Muscle of back (tissue), 3 donors: ENCODE measurements at regions not wholly inside any gene's neighbourhood (a gene's known extent, or its start where the extent isn't known, plus 50 kb on each side); places are given as distances from the start of the nearest gene placed in this dataset.

ENCODE experiments used
- DNase-seq, 3 donors: peaks; one replicate each; pipeline versions ENCODE4 v3.0.0 to v3.0.0-alpha.2; 2013

- DNase-seq: no peak
Measured at GRCh38 chr16:60810250-60810649, 1226.0 kb downstream of the CDH8 start.

- DNase-seq: no peak
Measured at GRCh38 chr16:60792437-60792836, 1243.8 kb downstream of the CDH8 start.

- no peak for DNase-seq
Measured at GRCh38 chr16:60788631-60789030, 1247.6 kb downstream of the CDH8 start.

- DNase-seq: peak in 1 of 3 donors; percentile 46
Measured at GRCh38 chr16:60776281-60776680, 1260.0 kb downstream of the CDH8 start.

- DNase-seq: no peak
Measured at GRCh38 chr16:60771138-60771537, 1265.1 kb downstream of the CDH8 start.

GRCh38 chr16:60770384-60770783 is 1265.9 kb downstream of the CDH8 start:
- peak in 1 of 3 donors; percentile 27 for DNase-seq

- no peak for DNase-seq
Measured at GRCh38 chr16:60763869-60764268, 1272.4 kb downstream of the CDH8 start.

- peak in 1 of 3 donors; percentile 6 for DNase-seq
Measured at GRCh38 chr16:60755907-60756306, 1280.3 kb downstream of the CDH8 start.

GRCh38 chr16:60748366-60748765 is 1287.9 kb downstream of the CDH8 start:
- DNase-seq: no peak

GRCh38 chr16:60744198-60744597 is 1292.0 kb downstream of the CDH8 start:
- DNase-seq: no peak

- no peak for DNase-seq
Measured at GRCh38 chr16:60741810-60742209, 1294.4 kb downstream of the CDH8 start.

GRCh38 chr16:60739737-60740683 is 1296.2 kb downstream of the CDH8 start:
- peak in 1 of 3 donors; percentile 33 for DNase-seq

GRCh38 chr16:60731329-60732050 is 1304.7 kb downstream of the CDH8 start:
- DNase-seq: peak in 1 of 3 donors; percentile 48

GRCh38 chr16:60729051-60729450 is 1307.2 kb downstream of the CDH8 start:
- peak in 1 of 3 donors; percentile 15 for DNase-seq

- DNase-seq: peak in 2 of 3 donors; percentile 9 to 15
Measured at GRCh38 chr16:60727851-60728250, 1308.4 kb downstream of the CDH8 start.

GRCh38 chr16:60720060-60720459 is 1316.2 kb downstream of the CDH8 start:
- no peak for DNase-seq

GRCh38 chr16:60717808-60718207 is 1318.4 kb downstream of the CDH8 start:
- no peak for DNase-seq

GRCh38 chr16:60712144-60712543 is 1324.1 kb downstream of the CDH8 start:
- no peak for DNase-seq

GRCh38 chr16:60704726-60705125 is 1331.5 kb downstream of the CDH8 start:
- DNase-seq: no peak

- no peak for DNase-seq
Measured at GRCh38 chr16:60703096-60703495, 1333.1 kb downstream of the CDH8 start.

GRCh38 chr16:60686824-60687223 is 1349.4 kb downstream of the CDH8 start:
- DNase-seq: no peak

GRCh38 chr16:60684002-60684401 is 1352.2 kb downstream of the CDH8 start:
- DNase-seq: no peak

GRCh38 chr16:60682219-60682618 is 1354.0 kb downstream of the CDH8 start:
- DNase-seq: no peak
